Suprapubic skin (tissue), 4 donors: ENCODE measurements at regions not wholly inside any gene's neighbourhood (a gene's known extent, or its start where the extent isn't known, plus 50 kb on each side); places are given as distances from the start of the nearest gene placed in this dataset.
A peak's percentile ranks its signal among the peaks of the same experiment; 100 is the strongest.

ENCODE experiments used
- DNase-seq, 2 donors: peaks; one replicate each; pipeline ENCODE4 v3.0.0-alpha.2; 2019; ENCODE audit warnings: low spot score in 2 of 2
- H3K27ac ChIP-seq: fragments of 200-600 bp; sonication (generic); one replicate; pipeline ENCODE4 v1.5.1; 2019
- H3K27me3 ChIP-seq: fragments of 200-600 bp; sonication (generic); one replicate; pipeline ENCODE4 v1.5.1; 2019
- H3K36me3 ChIP-seq: fragments of 200-600 bp; sonication (generic); one replicate; pipeline ENCODE4 v1.5.1; 2019
- H3K4me1 ChIP-seq: fragments of 200-600 bp; sonication (generic); one replicate; pipeline ENCODE4 v1.5.1; 2019
- H3K4me3 ChIP-seq: fragments of 200-600 bp; sonication (generic); one replicate; pipeline ENCODE4 v1.5.1; 2019; ENCODE audit warnings: mild to moderate bottlenecking
- H3K9me3 ChIP-seq: fragments of 200-600 bp; sonication (generic); one replicate; pipeline ENCODE4 v1.5.1; 2019
- CTCF ChIP-seq, 2 donors: fragments of 200-600 bp in 1 of 2; fragments of 450-650 bp in 1 of 2; sonication (generic) in 1 of 2; IDR thresholded peaks; one replicate each; pipeline ENCODE4 v1.5.1; 2016 to 2019; ENCODE audit warnings: antibody characterized with exemption in 2 of 2, mild to moderate bottlenecking in 1 of 2, moderate library complexity in 1 of 2
- EP300 ChIP-seq: sonication (generic); formaldehyde crosslinking; IDR thresholded peaks from one replicate; pipeline ENCODE4 v1.6.1; 2017; ENCODE audit warnings: antibody characterized with exemption
- POLR2A ChIP-seq, 2 donors: fragments of 450-650 bp; IDR thresholded peaks; one replicate each; pipeline ENCODE4 v1.6.1; 2017; ENCODE audit warnings: antibody characterized with exemption in 2 of 2, mild to moderate bottlenecking in 2 of 2, moderate library complexity in 2 of 2
- POLR2AphosphoS5 ChIP-seq, 3 donors: sonication (generic); formaldehyde crosslinking; IDR thresholded peaks; one replicate each; pipeline ENCODE4 v1.6.1; 2017; ENCODE audit warnings: antibody characterized with exemption in 3 of 3
- WGBS: methylation state at CpG from one replicate; pipeline ENCODE4 v1.1.5; 2018; 5-methylcytosine and 5-hydroxymethylcytosine counted together

GRCh38 chr6:1118287-1118647 is 193.6 kb upstream of the FOXQ1 start:
- Histone ChIP-seq H3K9me3 (no peaks in the 10 kb centered on the region), H3K36me3 (no peaks in the 10 kb centered on the region), H3K27ac (no peak overlapping the region), H3K27me3 (no peaks in the 10 kb centered on the region), H3K4me3 (no peak overlapping the region), H3K4me1 (no peaks in the 10 kb centered on the region)
- DNase-seq = no peak
- no peak for TF ChIP-seq EP300
- no peak for TF ChIP-seq POLR2A (IDR thresholded peaks at IDR 0.05)
- TF ChIP-seq CTCF (IDR thresholded peaks at IDR 0.05) = no peak
- no peak for TF ChIP-seq POLR2AphosphoS5 (IDR thresholded peaks at IDR 0.05)
- WGBS = 84% methylated on average over 2 of the region's 2 CpGs

- Histone ChIP-seq H3K9me3 (no peaks in the 10 kb centered on the region), H3K4me1 (no peaks in the 10 kb centered on the region), H3K27me3 (no peaks in the 10 kb centered on the region), H3K27ac (no peak overlapping the region), H3K4me3 (no peak overlapping the region), H3K36me3 (no peaks in the 10 kb centered on the region)
- no peak for DNase-seq
- TF ChIP-seq POLR2AphosphoS5 (IDR thresholded peaks at IDR 0.05) (no peak), POLR2A (IDR thresholded peaks at IDR 0.05) (no peak), EP300 (no peak), CTCF (IDR thresholded peaks at IDR 0.05) (no peak)
- WGBS = 78% methylated on average over 6 of the region's 6 CpGs
Observed at GRCh38 chr6:1117530-1118286, 194.2 kb upstream of the FOXQ1 start.

DNA sequence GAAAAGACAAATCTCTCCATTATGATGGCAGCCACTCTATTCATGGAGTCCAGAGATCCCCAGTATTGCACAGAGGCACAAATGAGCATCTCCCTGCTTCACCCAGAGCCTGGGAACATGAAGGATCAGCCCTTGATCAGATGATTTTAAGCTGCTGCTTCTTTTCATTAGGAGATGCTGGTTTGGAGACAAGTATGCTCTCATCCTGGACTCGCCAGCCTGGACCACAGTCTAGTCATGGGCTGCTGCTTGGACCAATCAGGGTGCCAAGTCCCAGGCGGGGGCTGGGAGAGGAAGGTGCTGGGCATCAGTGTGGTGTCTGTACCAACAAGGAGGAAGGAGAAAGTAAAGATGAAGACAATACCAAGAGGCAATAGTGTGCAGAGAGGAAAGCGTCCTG is 195.7 kb upstream of the FOXQ1 start:
- Histone ChIP-seq H3K27ac (no peak overlapping the region), H3K9me3 (no peaks in the 10 kb centered on the region), H3K27me3 (no peaks in the 10 kb centered on the region), H3K4me1 (no peaks in the 10 kb centered on the region), H3K36me3 (no peaks in the 10 kb centered on the region), H3K4me3 (no peak overlapping the region)
- DNase-seq = no peak
- WGBS = 87% methylated on average over 3 of the region's 3 CpGs
- TF ChIP-seq POLR2AphosphoS5 (IDR thresholded peaks at IDR 0.05) = no peak
- TF ChIP-seq POLR2A (IDR thresholded peaks at IDR 0.05) = no peak
- no peak for TF ChIP-seq EP300
- no peak for TF ChIP-seq CTCF (IDR thresholded peaks at IDR 0.05)

DNA sequence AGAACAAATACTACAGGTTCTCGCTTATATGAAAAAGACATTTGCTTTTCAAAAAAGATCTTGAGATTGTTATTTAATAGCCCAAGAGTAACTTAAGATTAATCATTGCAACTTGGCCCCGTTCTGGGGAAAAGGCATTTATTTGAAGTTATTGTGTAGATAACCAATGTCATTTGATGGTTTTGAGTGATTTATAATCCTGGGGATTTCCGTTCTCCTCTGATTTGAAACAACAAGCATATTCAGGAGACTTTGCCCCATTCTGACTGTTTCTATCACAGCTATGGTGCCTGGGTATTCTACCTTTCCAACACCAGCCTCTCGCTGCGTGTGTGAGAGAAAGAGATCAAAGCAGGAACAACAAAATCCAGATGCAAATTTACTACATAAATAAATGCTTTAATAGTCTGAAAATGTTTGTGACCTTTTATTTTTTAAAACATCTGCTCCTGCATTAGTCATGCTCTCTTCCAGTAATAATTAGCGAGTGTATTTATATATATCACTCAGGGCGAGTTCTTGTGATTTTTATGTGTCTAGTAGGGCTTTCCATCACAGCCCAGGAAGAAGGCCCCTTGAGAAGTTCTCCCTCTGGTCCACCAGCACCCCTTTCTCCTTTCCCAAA is 197.9 kb upstream of the FOXQ1 start:
- no peak for DNase-seq
- 55% methylated on average over 7 of the region's 7 CpGs for WGBS
- Histone ChIP-seq H3K36me3 (no peaks in the 10 kb centered on the region), H3K9me3 (no peaks in the 10 kb centered on the region), H3K27me3 (no peaks in the 10 kb centered on the region), H3K4me3 (no peak overlapping the region), H3K27ac (no peak overlapping the region), H3K4me1 (peaks cover 5% of the 10 kb centered on the region)
- TF ChIP-seq CTCF (IDR thresholded peaks at IDR 0.05) (no peak), POLR2A (IDR thresholded peaks at IDR 0.05) (no peak), POLR2AphosphoS5 (IDR thresholded peaks at IDR 0.05) (no peak), EP300 (no peak)

GRCh38 chr6:1111361-1111760 is 200.5 kb upstream of the FOXQ1 start:
- H3K4me1 ChIP-seq = peaks cover 5% of the 10 kb centered on the region
- no peak overlapping the region for H3K4me3 ChIP-seq
- no peaks in the 10 kb centered on the region for H3K36me3 ChIP-seq
- 25% methylated on average over 6 of the region's 6 CpGs for WGBS
- H3K9me3 ChIP-seq = no peaks in the 10 kb centered on the region
- H3K27ac ChIP-seq = peak overlapping the region; percentile 39
- DNase-seq = no peak
- H3K27me3 ChIP-seq = no peaks in the 10 kb centered on the region
- no peak for TF ChIP-seq CTCF (IDR thresholded peaks at IDR 0.05)
- no peak for TF ChIP-seq EP300
- TF ChIP-seq POLR2AphosphoS5 (IDR thresholded peaks at IDR 0.05) = no peak
- no peak for TF ChIP-seq POLR2A (IDR thresholded peaks at IDR 0.05)
